ENCODE measurements at regions not wholly inside any gene's neighbourhood (a gene's known extent, or its start where the extent isn't known, plus 50 kb on each side); places are given as distances from the start of the nearest gene placed in this dataset.
"Not testable (repeated sequence)": the region's sequence is repeated elsewhere in the genome, so short reads cannot be mapped to it uniquely, and the experiment has no call there.

DNA sequence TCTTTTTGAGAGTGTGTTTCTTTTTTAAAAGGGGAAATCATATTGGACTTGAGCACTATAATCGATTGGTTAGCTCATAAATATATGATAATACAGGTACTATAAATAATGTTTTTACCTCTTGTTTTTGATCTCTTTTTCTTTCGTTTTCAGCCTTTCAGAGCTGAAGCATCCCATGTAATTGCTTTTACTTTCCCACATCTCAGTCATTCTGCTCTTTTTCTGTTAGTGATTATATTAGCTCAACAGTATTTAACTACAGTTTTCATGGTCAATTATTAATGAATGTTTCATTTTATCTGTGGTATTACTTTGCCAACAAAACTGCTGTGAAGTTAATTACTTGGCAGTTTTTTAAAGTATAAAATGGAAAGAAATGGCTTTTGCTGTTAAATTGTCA, 811.1 kb downstream of the PRIM2 start:
- not testable (repeated sequence) for TF ChIP-seq EZH2 (IDR thresholded peaks at IDR 0.05; ENCODE audit: insufficient read depth, poor library complexity, severe bottlenecking); EZH2phosphoT487 (IDR thresholded peaks at IDR 0.05; ENCODE audit: insufficient read depth, low read depth)
